ENCODE measurements at regions not wholly inside any gene's neighbourhood (a gene's known extent, or its start where the extent isn't known, plus 50 kb on each side); places are given as distances from the start of the nearest gene placed in this dataset.
A peak's percentile ranks its signal among the peaks of the same experiment; 100 is the strongest.
"Not testable (repeated sequence)": the region's sequence is repeated elsewhere in the genome, so short reads cannot be mapped to it uniquely, and the experiment has no call there.

DNA sequence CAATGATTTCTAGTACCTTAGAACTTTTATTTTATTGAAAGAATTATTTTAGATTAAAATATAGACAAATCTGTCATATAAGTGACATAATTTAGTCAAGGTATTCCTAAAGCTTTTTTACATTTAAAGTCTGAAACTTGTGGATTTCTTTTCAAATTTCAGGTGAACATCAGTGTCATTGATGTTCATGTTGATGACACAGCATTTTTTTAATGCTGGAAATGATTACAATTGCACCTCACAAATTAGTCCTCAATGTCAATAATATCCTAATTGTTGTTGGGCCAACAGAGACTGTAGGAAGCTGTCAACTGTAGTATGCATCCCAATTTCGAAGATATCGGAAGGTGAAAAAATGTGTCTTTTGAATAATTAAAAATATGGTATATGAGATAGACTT, 214.4 kb upstream of the ARL4C start:
- no peak overlapping the region for H3K4me3 ChIP-seq (ENCODE audit: low read length)
- no peak for DNase-seq (ENCODE audit: low read depth, low spot score)

- DNase-seq (ENCODE audit: low read depth, low spot score) = no peak
- H3K4me3 ChIP-seq (ENCODE audit: low read length) = no peak overlapping the region
These were observed 213.7 kb upstream of the ARL4C start for GRCh38 chr2:234710587-234710986.

DNA sequence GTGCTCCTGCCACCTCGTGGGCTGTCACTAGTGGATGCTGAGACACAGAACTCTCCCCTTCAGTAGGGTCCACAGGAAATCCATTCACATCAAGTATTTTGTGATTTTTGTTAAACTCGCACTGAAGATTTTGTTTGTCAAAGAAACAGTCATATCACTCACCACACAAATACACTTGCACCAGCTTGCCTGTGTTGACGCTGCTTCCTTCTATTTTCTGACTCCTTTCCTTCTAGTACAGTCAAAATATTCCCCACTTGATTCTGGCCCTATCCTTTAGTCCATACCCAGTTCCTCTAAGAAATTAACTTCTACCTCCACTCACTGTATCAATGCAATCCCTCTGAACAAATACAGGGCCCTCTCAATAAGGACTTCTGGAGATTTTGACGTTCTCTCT, 213.2 kb upstream of the ARL4C start:
- H3K4me3 ChIP-seq (ENCODE audit: low read length) = no peak overlapping the region
- DNase-seq (ENCODE audit: low read depth, low spot score) = no peak

DNA sequence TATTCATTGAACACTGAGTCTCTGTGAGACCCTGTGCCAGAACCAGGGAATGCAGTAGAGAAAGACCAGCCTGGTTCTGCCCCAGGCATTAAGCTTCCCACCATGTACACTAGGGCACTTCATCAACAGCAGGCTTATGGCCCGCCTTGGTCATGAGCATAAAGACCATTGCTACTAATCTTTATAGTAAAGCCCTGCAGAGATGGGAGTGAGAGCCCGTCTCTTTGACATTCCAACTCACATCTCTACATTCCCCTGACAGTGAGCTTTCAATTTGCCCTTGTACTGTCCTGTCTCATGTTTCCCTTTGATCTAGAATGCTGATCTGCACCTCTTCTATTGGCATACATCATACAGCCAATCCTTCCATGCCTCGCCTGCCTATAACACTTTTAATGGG, 211.8 kb upstream of the ARL4C start:
- DNase-seq (ENCODE audit: low read depth, low spot score) = no peak
- no peak overlapping the region for H3K4me3 ChIP-seq (ENCODE audit: low read length)

- no peak overlapping the region for H3K4me3 ChIP-seq (ENCODE audit: low read length)
- no peak for DNase-seq (ENCODE audit: low read depth, low spot score)
These were observed 211.3 kb upstream of the ARL4C start for GRCh38 chr2:234708091-234708683.

- DNase-seq (ENCODE audit: low read depth, low spot score) = no peak
- no peak overlapping the region for H3K4me3 ChIP-seq (ENCODE audit: low read length)
These were observed 209.2 kb upstream of the ARL4C start for GRCh38 chr2:234706086-234706485.

- DNase-seq (ENCODE audit: low read depth, low spot score) = no peak
- H3K4me3 ChIP-seq (ENCODE audit: low read length) = no peak overlapping the region
These were observed 208.2 kb upstream of the ARL4C start for GRCh38 chr2:234705108-234705507.

- DNase-seq (ENCODE audit: low read depth, low spot score) = no peak
- H3K4me3 ChIP-seq (ENCODE audit: low read length) = no peak overlapping the region
These were observed 206.4 kb upstream of the ARL4C start for GRCh38 chr2:234703258-234703657.

DNA sequence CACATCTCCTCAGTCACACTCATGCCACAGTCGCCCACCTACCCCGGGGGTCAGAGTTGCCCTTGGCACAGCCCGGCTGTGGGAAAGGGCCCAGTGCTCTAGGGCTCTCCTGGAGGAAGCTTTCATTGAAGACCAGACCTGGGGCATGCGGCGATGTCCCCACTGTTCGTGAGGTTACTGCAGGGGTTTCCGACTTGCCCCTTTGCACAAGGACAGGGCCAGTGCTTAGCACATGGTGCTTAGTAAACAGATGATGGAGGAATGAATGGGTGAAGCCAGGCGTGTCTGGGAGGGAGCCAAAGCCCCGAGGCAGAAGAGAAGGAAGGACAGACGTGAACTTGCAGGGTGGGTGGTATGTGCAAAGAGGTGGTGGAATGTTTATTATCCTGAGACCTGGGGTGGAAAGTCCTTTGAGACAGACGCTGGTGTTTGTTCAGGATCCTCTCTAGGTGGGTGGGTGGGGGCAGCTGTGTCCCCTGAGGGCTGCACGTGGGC, 205.9 kb upstream of the ARL4C start:
- H3K4me3 ChIP-seq (ENCODE audit: low read length) = no peak overlapping the region
- DNase-seq (ENCODE audit: low read depth, low spot score) = no peak

- H3K4me3 ChIP-seq (ENCODE audit: low read length) = no peak overlapping the region
- no peak for DNase-seq (ENCODE audit: low read depth, low spot score)
These were observed 205.0 kb upstream of the ARL4C start for GRCh38 chr2:234701841-234702240.

- H3K4me3 ChIP-seq (ENCODE audit: low read length) = no peak overlapping the region
- no peak for DNase-seq (ENCODE audit: low read depth, low spot score)
These were observed 204.5 kb upstream of the ARL4C start for GRCh38 chr2:234701421-234701820.

- DNase-seq (ENCODE audit: low read depth, low spot score) = no peak
These were observed 202.6 kb upstream of the ARL4C start for GRCh38 chr2:234699456-234699855.

GRCh38 chr2:234697300-234697876, 200.5 kb upstream of the ARL4C start:
- not testable (repeated sequence) for H3K4me3 ChIP-seq (ENCODE audit: low read length); DNase-seq (ENCODE audit: low read depth, low spot score)

More at GRCh38 chr2:234699456-234699855, 202.6 kb upstream of the ARL4C start:
- H3K4me3 ChIP-seq (ENCODE audit: low read length) = no peak overlapping the region

DNA sequence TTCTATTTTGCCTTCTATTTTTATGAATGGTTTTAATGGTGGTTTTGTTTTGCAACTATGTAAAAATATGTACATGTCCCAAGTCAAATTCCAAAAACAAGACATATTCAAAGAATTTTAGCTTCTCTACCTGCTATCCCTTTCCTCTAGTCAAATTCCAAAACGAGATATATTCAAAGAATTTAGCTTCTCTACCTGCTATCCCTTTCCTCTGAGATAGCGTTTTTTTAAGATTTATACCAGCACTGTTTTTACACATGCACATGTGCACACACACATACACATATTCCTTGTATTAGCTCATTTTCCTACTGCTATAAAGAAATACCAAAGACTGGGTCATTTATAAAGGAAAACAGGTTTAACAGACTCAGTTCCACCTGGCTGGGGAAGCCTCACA, 199.1 kb upstream of the ARL4C start:
- H3K4me3 ChIP-seq (ENCODE audit: low read length) = no peak overlapping the region
- DNase-seq (ENCODE audit: low read depth, low spot score) = no peak

GRCh38 chr2:234694244-234695013, 197.5 kb upstream of the ARL4C start:
- no peak overlapping the region for H3K4me3 ChIP-seq (ENCODE audit: low read length)
- peak; percentile 14 for DNase-seq (ENCODE audit: low read depth, low spot score)

DNA sequence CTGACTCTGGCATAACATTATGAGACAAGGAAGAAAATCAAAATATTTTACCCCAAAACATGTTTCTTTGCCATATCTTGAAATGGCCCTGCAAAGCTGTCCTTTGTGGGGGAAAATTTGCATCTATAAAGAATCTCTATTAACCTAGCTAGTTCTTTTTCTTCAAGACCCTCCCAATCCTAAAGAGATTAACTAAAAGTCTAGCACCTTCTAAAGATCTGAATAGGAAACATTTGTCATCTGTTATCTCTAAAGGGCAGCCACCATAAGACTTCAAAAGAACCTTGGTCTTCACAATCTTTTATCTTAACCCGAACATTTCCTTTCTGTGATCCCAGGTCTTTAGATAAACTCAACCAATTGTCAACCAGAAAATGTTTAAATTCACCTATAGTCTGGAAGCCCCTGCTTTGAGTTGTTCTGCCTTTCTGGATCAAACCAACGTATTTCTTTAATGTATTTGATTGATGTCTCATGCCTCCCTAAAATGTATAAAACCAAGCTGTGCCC, 196.9 kb upstream of the ARL4C start:
- H3K4me3 ChIP-seq (ENCODE audit: low read length) = not testable (repeated sequence)
- peak; percentile 87 for DNase-seq (ENCODE audit: low read depth, low spot score)

DNA sequence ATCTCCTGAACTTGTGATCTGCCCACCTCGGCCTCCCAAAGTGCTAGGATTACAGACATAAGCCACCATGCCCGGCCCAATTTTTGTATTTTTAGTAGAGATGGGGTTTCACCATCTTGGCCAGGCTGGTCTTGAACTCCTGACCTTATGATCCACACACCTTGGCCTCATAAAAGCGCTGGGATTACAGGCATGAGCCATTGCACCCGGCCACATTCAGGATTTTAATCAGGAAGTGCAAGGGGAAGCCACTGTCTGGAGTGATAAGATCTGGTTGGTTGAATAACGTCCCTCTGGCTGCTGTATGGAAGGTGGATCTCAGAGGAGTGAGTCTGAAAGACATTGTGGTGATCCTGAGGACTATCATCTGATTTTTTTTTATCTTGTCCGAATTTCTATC, 196.3 kb upstream of the ARL4C start:
- not testable (repeated sequence) for H3K4me3 ChIP-seq (ENCODE audit: low read length); DNase-seq (ENCODE audit: low read depth, low spot score)

- no peak for DNase-seq (ENCODE audit: low read depth, low spot score)
- H3K4me3 ChIP-seq (ENCODE audit: low read length) = no peak overlapping the region
These were observed 195.4 kb upstream of the ARL4C start for GRCh38 chr2:234691968-234692955.

DNA sequence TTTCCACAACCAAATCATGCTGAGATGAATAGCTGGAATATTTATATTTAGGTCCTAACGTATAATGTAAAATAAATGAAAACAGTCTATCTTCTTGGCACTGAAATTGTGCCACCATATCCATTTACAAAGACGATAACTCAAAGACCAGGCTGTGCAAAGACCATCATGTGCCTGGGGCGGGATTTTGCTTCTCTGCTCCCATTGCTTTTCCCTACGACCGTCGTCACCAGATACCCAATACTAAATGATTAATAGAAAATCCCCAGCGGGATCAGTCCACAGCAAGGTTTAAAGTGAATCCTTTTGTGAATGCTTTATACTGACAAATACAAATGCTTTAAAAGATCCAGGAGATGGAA, 194.3 kb upstream of the ARL4C start:
- no peak overlapping the region for H3K4me3 ChIP-seq (ENCODE audit: low read length)
- no peak for DNase-seq (ENCODE audit: low read depth, low spot score)

Data from Jurkat, Clone E6-1 (cell line).